ENCODE measurements at regions not wholly inside any gene's neighbourhood (a gene's known extent, or its start where the extent isn't known, plus 50 kb on each side); places are given as distances from the start of the nearest gene placed in this dataset.

DNA sequence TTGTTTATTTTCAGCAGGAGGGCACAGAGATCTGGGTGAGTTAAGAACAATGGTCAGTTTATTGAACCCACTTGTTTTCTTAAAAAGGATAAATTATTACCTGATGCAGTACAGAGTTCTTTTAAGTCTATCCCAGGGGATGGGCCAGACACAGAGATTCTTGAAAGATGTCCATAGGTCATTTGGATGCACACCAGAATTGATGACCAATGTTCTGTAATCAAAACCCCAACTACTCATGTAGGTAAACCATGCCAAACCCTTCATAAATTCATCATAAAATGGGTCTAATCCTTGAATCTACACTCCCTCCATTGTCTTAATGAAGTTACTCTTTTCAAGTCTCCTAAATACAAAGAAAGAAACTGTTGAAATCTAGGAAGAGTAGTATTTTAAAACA lies 273.0 kb upstream of the COL8A1 start:
- DNase-seq, result no peak

DNA sequence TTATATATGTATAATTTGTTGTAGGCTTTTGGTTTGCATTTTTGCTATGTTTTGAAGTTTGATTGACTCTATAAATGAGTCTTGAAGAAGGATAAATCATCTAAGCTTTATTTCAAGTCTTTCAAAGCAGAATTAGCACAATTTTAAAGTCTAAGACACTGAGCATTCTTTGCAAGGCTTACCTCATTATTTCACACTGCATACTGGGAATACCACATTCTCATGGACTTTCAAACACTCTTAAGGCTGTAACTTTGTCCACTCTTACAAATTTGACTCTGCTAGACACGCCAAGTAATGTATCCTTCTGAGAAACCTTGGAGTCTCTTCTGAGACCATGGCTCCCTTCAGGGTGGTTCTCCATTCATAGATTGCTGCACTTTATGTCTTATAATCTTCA lies 281.3 kb upstream of the COL8A1 start:
- no peak for DNase-seq

DNA sequence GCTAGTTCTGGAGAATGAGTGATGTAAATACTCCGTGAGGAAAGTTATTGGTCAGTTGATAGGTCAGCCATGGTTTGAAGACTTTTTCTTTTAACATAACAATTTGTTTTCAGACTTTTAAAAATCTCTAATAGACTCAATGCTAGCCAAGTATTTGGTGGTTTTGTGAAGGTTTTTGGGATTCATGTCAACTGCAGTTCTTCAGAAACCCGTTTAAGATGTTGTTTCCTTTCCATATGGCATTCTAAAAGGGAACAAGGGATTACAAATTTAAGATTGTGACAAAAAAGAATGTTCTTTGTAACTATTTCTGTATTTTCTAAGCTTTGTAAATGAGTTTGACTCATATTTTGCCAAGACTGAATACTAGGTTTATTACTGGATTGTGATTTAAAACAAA lies 281.7 kb upstream of the COL8A1 start:
- DNase-seq, result no peak

DNA sequence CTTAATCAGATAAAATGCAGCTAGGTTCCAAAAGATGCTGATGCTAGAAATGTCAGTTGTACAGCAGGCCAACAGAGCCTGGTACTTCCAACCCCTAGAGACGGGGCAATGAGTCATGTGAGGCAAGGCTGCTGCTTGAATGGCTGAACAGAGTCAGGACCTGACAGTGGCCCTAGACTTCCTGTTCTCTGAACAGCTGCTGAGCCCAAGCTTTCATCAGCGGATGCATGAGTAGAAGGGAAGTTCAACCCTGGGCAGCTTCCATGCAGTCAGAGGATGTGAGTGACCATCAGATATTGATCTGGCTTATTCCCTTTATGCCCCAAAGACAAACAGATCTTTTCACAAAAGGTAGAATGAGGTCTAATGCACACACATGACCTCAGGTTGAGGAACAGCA lies 282.9 kb upstream of the COL8A1 start:
- no peak for DNase-seq

DNA sequence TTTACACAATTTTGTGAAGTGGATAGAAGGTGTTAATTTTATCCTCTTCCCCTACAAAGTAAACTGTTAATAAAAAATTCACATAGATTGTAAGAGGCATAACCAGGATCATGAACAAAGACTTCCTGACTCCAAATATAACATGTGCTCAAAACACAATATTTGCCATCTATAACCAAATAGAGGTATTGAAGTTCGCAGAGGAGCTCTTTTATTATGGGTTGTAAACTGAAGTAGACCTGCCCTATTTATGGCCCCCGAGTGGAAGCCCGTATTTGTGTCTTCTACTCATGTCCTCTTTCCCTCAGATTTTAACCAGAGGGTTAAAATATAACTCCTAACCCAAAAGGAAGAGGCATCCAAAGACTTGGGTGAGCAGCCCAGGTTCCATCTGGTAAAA lies 285.6 kb upstream of the COL8A1 start:
- no peak for DNase-seq

DNA sequence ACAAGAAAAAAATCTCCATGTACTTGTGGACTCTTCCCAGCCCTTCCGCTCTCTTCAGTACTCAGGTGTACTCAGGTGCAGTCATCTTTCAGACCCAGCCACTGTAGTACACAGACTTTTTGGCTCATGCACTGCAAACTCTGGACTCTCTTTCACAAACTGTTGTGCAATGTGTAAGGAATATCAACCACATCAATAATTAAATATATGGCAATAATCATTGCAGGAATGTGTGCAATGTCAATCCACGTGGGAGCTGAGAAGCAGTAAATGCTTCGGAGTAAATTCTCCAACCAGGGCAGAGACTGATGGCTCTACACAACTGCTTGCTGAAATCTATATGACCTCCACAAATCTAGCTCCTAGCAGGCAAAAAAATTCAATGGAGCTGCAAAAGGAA lies 287.3 kb upstream of the COL8A1 start:
- DNase-seq, result no peak

DNA sequence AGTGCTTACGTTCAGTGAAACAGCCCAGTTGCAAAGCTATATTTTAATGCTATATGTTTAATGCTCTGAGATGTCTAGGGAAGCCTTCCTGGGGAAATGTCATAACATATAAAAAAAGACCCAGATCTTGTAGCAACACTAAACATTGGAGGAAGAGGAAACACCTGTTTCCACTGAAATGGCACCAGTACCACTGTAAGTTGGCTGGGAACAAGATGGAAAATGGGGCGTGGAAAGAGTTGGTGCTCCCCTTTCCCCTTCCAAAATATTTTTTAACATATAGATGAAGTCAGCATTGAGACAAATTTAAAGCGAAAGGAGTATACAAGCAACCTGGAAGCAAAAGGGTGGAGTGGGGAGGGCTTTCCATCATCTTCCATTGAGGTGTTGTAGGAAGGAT lies 289.9 kb upstream of the COL8A1 start:
- DNase-seq, result no peak

DNA sequence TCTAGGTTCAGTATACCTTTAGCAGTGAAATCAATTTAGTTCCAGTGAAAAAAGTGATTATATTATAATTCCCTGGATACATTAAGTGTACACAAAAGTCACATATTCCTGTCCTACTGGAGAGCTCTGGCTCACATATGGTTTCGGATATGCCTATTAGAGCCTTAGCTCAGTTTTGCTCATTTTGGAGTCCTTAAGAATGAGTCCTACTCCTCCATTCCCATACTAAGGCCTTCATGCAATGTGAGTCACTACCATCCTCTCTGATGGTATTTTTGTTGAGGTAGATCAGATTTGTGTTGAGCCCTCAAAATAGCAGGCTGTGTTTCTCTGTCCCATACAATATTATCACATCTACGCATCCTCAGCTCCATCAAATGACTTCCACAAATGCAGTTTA lies 294.2 kb upstream of the COL8A1 start:
- DNase-seq, result no peak

DNA sequence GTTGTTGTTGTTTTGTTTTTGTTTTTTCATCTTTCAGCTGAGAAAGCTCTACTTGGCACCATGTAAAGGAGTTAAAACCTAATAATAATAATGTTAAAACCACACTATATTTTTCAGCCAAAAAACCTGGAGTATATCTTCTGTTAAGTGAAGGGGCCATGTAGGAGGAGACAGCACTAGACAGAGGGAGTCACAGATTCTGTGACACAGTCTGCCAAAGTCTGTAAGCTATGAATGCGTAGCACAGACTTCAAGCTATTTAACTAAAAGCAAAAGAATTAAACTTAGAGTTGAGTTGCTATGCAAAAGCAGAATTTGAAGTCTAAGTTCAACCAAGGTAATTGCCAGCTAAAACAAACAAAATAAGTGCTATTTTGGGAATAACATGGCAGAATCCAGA lies 296.0 kb upstream of the COL8A1 start:
- DNase-seq, result no peak

DNA sequence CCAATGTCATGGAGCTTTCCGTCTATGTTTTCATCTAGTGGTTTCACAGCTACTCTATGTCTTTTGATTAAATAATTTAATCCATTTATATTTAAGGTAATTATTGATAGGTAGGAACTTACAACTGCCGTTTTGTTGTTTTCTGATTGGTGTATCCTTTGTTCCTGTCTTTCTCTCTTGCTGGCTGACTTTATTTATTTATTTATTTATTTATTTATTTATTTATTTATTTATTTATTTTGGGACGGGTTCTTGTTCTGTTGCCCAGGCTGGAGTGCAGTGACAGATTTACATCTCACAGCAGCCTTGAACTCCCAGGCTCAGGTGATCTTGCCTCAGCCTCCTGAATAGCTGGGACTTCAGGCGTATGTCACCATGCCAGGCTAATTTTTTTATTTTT lies 299.2 kb upstream of the COL8A1 start:
- DNase-seq, result no peak

DNA sequence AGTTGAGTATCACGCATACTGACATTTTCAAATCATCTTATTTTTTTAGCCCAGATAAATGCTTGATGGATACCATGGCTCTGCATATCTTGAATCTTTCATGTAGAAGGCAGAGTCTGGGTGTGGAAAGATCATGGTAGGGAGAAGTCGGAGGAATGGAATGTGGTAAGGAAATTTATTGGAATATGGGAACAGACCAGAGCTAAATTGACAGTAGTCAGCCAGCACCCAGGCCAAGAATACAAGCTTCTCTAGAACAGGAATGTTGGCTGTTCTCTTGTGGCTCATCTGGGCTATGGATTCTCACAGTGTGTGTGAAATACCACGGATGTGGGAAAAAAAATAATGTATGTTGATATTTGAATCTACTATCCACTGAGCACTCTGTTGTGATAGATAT lies 305.7 kb upstream of the COL8A1 start:
- no peak for DNase-seq

DNA sequence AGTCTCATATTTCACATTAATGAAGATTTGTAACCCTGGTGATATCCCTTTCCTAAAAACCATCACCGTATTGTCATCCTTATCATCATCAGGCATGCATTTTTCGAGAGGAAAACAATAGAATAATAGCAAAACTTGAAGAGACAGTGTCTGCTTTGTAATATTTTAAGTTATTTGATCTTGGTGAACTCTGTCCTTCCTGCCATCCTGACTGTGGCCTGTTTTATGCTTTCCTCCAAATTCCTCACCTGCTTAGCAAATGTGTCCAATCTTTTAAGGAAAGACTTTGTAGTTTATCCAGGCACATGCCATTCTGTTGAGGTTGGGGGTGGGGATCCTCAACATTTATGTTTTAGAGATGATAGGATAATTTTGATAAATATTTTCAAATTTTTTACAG lies 306.1 kb upstream of the COL8A1 start:
- no peak for DNase-seq

DNA sequence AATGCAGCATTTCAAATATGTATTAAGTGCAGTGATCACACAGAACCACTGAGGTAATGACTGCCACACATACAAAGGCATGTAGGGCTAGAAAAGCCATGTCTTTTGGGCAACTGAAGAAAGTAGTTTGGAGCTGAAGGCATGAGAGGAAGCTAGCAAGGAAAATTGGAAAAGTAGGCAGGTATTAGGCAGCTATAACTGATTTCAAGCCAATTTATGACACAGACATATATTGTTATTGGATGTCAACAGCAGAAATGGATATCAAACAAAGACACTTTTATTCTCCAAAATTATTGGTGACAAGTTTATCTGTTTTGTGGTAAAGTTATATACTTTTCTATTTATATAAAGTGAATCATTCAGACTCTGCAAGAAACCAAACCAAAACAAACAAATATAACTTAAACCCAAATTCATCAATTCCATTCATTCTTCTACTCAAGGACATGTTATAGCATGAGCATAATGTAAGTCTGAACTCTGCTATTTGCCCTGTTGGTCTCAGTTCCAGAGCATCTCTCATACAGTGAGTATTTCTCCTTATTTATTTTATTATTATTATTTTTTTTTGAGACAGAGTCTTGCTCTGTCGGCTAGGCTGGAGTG lies 307.4 kb upstream of the COL8A1 start:
- DNase-seq, result no peak

DNA sequence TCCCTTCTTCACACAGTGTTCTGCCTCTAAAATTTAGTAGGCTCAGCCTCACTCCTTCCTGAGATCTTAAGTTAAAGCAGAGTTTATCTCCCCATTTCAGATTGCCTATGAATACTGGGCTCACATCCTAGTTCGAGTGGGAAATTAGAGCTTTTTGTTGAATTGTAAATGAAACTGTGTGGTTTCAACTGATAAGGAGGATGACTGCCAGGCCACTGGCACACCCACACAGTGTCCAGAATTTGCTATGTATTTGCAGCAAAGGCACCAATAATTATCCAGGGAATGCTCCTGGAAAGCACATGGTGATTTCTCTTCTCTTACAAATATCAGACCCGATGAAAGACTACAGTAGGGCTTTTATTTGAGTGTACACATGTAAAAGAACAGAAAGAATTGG lies 308.1 kb upstream of the COL8A1 start:
- no peak for DNase-seq

DNA sequence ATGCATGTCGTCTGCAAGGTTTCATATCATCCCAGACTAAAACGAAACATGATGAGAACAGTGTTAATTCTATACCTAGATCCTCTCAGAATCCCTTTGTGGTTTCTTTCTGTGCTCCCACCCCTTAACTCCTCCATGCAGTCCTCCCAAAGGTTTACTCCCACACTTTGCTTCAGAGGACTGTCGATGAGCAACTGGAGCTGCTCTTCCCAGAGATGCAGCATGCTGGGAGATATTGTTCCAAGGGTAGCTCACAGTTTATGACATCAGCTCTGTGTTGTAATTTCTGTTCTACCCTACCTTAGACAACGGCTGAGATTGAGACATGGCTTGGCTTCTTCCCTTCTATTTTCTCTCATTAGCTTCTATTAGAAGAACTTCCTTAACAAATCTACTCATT lies 313.0 kb upstream of the COL8A1 start:
- DNase-seq, result no peak

DNA sequence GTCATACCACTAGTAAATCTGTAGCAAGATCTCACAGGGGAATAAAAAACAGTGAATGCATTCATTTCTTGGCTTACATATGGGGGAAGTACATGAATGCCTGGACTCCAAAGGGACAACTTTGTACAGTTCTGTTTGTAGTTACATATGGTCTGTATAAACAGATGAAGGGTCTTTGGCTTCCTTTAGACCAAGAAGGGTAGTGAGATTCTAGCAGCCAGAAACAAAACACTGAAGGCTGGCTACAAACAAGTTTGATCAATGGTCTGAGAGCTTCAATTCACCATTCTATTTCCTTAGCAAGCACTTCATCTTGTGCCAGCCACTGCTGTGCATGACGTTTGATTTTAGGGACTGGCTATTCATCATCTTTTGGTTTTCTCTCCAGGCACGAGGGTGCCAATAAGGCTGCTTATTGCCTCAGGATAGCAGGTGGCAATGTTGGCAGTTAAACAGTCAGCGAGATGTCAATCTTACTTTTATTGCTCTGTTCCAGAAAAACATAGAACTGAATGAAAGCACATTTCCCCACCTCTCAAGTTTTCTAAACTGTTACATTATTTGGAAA lies 313.7 kb upstream of the COL8A1 start:
- DNase-seq, result no peak

DNA sequence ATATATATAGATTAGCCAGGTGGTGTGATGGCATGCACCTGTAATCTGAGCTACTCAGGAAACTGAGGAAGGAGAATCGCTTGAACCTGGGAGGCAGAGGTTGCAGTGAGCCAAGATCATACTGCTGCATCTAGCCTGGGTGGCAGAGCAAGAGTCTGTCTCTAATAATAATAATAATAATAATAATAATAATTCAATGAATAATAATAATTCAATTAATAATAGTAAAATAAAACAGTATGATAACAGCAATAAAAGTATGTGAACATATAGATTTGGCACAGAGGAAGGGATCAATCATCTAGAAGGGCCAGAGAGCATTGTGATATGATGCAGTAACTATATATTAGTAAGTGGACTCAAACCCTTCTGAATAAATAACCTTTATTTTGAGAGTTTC lies 314.5 kb upstream of the COL8A1 start:
- no peak for DNase-seq

DNA sequence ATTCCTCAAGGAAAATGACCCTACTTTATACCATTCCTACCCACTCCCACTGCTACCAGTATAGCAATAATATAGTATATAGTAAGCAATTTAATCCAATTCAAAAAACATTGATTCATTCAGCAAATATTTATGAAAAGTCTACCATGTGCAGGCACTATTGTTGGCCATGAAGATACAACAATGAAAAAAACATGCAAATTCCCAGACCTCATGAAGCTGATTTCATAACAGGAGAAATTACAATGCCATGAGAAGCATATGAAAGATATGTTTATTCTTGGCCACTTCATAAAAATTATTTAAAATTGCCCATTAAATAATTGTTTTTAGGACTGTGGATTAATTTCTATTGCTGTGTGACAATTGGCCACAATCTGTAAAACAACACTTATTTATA lies 315.8 kb upstream of the COL8A1 start:
- no peak for DNase-seq

DNA sequence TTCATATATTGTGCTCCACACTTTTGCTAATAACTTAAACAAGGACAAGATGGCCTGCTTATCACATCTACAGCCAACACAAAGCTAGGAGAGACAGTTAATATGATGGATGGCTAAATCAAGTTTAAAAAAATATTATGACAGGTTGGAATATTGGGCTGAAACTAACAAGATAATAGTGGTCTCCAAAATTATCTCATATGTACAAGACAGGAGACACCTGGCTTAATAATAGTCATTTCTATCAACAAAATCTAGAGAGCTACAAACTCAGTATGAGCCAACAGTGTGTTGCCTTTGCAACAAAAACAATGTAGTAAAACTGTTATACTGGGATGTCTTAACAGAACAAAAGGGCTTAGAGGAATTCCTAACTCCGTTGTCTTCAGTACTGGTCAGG lies 317.1 kb upstream of the COL8A1 start:
- DNase-seq, result no peak

DNA sequence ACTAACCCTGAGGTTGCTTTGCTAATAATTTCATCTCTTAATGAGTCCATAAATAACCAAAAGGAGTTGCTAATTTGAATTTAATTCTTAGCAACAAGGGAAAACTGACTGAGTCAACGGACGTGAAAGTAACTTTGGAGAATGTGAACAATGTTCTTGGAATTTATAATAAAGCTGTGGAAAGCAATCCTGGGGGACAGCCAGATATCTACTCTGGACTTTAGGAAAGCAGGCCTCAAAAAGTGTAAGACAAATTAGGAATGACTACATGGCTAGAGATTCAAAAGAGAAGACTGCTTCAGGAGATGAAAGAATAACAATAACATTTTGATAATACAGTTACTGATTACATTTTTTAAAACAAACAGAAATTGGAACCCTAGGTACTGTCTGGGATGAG lies 318.4 kb upstream of the COL8A1 start:
- no peak for DNase-seq

DNA sequence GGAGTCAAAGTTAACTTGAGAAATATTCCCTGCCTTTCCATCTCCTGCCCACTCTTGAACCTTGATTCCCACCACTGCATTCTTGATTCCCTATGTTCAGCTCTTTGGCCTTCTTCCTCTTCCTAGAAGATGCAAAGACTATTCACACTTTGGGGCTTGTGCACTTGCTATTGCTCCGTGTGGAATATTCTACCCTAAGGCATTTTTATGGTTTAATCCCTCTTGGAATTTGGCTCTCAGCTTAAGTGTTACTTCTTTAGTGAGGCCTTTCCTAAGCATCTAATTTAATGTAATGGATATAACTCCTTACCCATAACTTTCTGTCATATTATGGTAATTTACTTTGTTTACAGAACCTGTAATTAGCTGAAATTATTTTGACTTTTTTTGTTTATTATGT lies 318.9 kb upstream of the COL8A1 start:
- DNase-seq, result no peak

DNA sequence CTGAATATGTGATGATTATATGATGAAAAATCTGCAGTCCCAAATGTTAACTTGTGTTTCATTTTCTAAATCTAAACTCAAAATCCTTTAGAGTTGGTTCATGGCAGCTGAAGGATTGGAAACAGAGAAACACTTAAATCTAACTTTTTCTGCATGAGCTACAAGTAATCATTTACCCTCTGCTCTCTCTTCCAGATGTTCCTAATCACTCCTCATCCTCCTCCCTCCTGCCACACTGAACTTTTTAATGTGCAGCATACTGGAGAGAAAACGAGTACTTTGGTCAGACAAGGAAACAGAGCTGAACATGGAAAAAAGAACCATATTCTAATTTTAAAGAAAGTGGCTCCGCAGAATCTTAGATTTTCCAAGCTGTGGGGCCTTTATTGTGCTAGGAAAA lies 321.2 kb upstream of the COL8A1 start:
- DNase-seq, result no peak

DNA sequence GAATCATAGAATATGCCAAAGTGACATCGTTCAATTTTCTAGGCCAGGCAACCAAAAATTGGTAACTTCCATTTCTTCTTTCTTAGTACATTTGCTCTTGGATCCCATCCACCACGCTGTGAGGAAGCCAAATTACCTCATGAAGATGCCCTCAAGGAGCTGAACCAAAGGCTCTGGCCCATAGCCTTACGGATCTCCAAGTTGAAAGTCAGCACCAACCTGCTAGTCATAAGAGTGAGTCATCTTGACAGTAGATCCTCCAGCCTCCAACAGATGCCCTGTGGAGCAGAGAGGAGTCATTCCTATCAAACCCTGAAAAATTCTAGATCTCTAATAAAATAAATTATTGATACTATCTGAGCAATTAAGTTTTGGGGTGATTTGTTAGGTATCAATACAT lies 322.5 kb upstream of the COL8A1 start:
- DNase-seq, result no peak

DNA sequence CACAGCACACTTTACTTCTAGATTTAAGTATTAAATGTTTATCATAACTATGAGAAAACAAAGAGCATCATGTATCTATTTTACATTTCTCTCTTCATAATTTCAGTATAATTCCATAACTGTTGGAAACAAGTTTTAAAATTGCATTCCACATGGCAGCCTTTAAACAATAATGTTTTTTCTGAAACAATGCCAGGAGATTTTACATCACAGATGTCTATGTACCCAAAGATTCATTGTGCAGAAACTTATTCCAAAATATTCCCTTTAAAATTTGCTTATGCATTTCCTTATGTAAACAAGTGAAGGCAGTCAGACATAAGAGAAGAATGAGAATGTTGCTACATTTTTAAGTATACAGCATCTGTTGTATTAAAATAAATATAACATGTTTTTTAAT lies 324.9 kb upstream of the COL8A1 start:
- no peak for DNase-seq

DNA sequence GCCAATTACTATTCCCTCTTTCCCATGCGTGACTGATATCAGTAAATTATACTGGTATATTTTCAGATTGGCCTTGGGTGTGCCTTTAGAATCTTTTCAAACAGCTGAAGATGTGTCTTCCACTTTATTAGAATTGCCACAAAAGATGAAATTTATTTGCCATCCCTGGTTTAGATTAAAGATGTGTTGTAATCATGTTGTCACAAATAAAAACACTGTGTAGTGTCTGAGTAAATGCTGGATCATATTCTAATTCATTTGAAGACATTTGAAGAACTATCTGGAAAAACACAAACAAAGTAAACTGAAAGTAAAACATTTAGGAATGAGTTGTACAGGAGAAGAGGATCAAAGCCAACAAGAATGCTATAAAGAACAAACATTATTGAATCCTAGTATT lies 339.7 kb upstream of the COL8A1 start:
- no peak for DNase-seq

DNA sequence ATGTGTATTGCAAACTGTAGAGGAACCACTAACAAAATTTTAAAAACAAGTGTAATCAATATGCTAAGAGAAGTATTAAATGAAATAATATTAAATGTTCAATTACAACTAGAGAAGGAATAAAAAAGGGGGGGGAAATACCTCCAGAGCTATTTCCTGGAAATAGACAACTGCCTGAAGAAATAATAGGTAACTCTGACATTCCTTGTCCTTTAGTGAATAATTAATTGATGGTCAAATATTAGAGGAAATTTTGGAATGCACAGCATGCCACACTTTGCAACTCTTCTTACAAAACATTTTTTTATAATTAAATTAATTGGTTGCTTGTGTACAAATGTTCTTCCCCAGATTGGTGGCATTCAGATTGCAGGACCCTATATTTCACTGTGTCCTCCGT lies 342.6 kb upstream of the COL8A1 start:
- DNase-seq, result no peak

Data from DMS 273 treated with DMSO at 0.1 percent for 48 hours (cell line).